Astrocyte of the hippocampus (primary cell): ENCODE measurements at regions not wholly inside any gene's neighbourhood (a gene's known extent, or its start where the extent isn't known, plus 50 kb on each side); places are given as distances from the start of the nearest gene placed in this dataset.
"Not testable (repeated sequence)": the region's sequence is repeated elsewhere in the genome, so short reads cannot be mapped to it uniquely, and the experiment has no call there.

Experiments
- DNase-seq: peaks from one replicate; pipeline ENCODE4 v3.0.0; 2011; ENCODE audit warnings: low read depth, low spot score

- no peak for DNase-seq
Observed at GRCh38 chr14:43172899-43173548, 1334.1 kb downstream of the FSCB start.

GRCh38 chr14:43169722-43170121 lies 1337.4 kb downstream of the FSCB start:
- no peak for DNase-seq

- DNase-seq: no peak
Observed at GRCh38 chr14:43168371-43168925, 1338.6 kb downstream of the FSCB start.

GRCh38 chr14:43166163-43166562 lies 1340.9 kb downstream of the FSCB start:
- DNase-seq: no peak

- DNase-seq: no peak
Observed at GRCh38 chr14:43165651-43166050, 1341.4 kb downstream of the FSCB start.

- no peak for DNase-seq
Observed at GRCh38 chr14:43161477-43161876, 1345.6 kb downstream of the FSCB start.

GRCh38 chr14:43157661-43158060 lies 1349.4 kb downstream of the FSCB start:
- DNase-seq: no peak

- DNase-seq: no peak
Observed at GRCh38 chr14:43155924-43156323, 1351.2 kb downstream of the FSCB start.

- DNase-seq: no peak
Observed at GRCh38 chr14:43155258-43155657, 1351.8 kb downstream of the FSCB start.

GRCh38 chr14:43147485-43147884 lies 1359.6 kb downstream of the FSCB start:
- no peak for DNase-seq

GRCh38 chr14:43145361-43145760 lies 1361.7 kb downstream of the FSCB start:
- DNase-seq: no peak

GRCh38 chr14:43143106-43143505 lies 1364.0 kb downstream of the FSCB start:
- no peak for DNase-seq

- no peak for DNase-seq
Observed at GRCh38 chr14:43141636-43142191, 1365.4 kb downstream of the FSCB start.

GRCh38 chr14:43140453-43140852 lies 1366.6 kb downstream of the FSCB start:
- DNase-seq: no peak

- DNase-seq: no peak
Observed at GRCh38 chr14:43135877-43136411, 1371.1 kb downstream of the FSCB start.

- no peak for DNase-seq
Observed at GRCh38 chr14:43132441-43132840, 1374.6 kb downstream of the FSCB start.

- not testable (repeated sequence) for DNase-seq
Observed at GRCh38 chr14:43128429-43128828, 1378.7 kb downstream of the FSCB start.

- not testable (repeated sequence) for DNase-seq
Observed at GRCh38 chr14:43127874-43128273, 1379.2 kb downstream of the FSCB start.

GRCh38 chr14:43123544-43123943 lies 1383.5 kb downstream of the FSCB start:
- no peak for DNase-seq

- DNase-seq: no peak
Observed at GRCh38 chr14:43119672-43120071, 1387.4 kb downstream of the FSCB start.

GRCh38 chr14:43116341-43116740 lies 1390.7 kb downstream of the FSCB start:
- no peak for DNase-seq

GRCh38 chr14:43105305-43105704 lies 1401.8 kb downstream of the FSCB start:
- DNase-seq: no peak

- DNase-seq: no peak
Observed at GRCh38 chr14:43090380-43090779, 1416.7 kb downstream of the FSCB start.
